Esophagus muscularis mucosa (tissue), 4 donors: ENCODE measurements at regions not wholly inside any gene's neighbourhood (a gene's known extent, or its start where the extent isn't known, plus 50 kb on each side); places are given as distances from the start of the nearest gene placed in this dataset.

ENCODE experiments used
- CTCF ChIP-seq, 3 experiments: fragments of 200-600 bp in 2 of 3; fragments of 450-650 bp in 1 of 3; sonication (generic) in 2 of 3; IDR thresholded peaks; one replicate each; pipeline ENCODE4 v1.5.1; 2017 to 2019; ENCODE audit warnings: antibody characterized with exemption in 3 of 3, mild to moderate bottlenecking in 2 of 3, moderate library complexity in 1 of 3
- EP300 ChIP-seq: sonication (generic); formaldehyde crosslinking; IDR thresholded peaks from one replicate; pipeline ENCODE4 v1.6.1; 2017; ENCODE audit warnings: antibody characterized with exemption
- POLR2A ChIP-seq: fragments of 450-650 bp; IDR thresholded peaks from one replicate; pipeline ENCODE4 v1.6.1; 2017; ENCODE audit warnings: antibody characterized with exemption, moderate library complexity, mild to moderate bottlenecking, low read depth

GRCh38 chr13:79194727-79195126, 211.3 kb downstream of the RBM26 start:
- TF ChIP-seq EP300 (no peak), CTCF (IDR thresholded peaks at IDR 0.05) (no peak), POLR2A (no peak)
